ENCODE measurements at regions not wholly inside any gene's neighbourhood (a gene's known extent, or its start where the extent isn't known, plus 50 kb on each side); places are given as distances from the start of the nearest gene placed in this dataset.

GRCh38 chr2:235129850-235130249 lies 178.0 kb downstream of the SH3BP4 start:
- Histone ChIP-seq H2AFZ (ENCODE audit: low read length) (no peak overlapping the region), H3K9me2 (replicated peaks; ENCODE audit: insufficient read depth, low read length) (no peaks in the 10 kb centered on the region), H3K27me3 (replicated peaks; ENCODE audit: insufficient read depth, low read length) (no peaks in the 10 kb centered on the region), H3F3A (ENCODE audit: insufficient read depth, low read length) (no peaks in the 10 kb centered on the region), H3K27ac (ENCODE audit: low read length) (no peak overlapping the region), H3K4me1 (ENCODE audit: low read length) (no peaks in the 10 kb centered on the region), H4K20me1 (ENCODE audit: insufficient read depth, low read length) (no peaks in the 10 kb centered on the region), H3K36me3 (replicated peaks; ENCODE audit: insufficient read depth, low read length) (no peaks in the 10 kb centered on the region), H3K4me2 (ENCODE audit: low read depth, low read length) (no peak overlapping the region), H3K9ac (ENCODE audit: low read length) (no peak overlapping the region), H3K79me2 (ENCODE audit: low read length) (no peaks in the 10 kb centered on the region), H3K4me3 (ENCODE audit: low read length) (no peak overlapping the region), H3K9me3 (replicated peaks; ENCODE audit: insufficient read depth, low read length) (no peaks in the 10 kb centered on the region)
- TF ChIP-seq EZH2phosphoT487 (IDR thresholded peaks at IDR 0.05; ENCODE audit: low read length) (no peak), EZH2 (optimal IDR thresholded peaks at IDR 0.05; ENCODE audit: low read depth, low read length) (no peak), CTCF (IDR thresholded peaks at IDR 0.05; ENCODE audit: low read length) (no peak)
- DNase-seq = no peak

- Histone ChIP-seq H3K9ac (ENCODE audit: low read length) (no peak overlapping the region), H3F3A (ENCODE audit: insufficient read depth, low read length) (no peaks in the 10 kb centered on the region), H3K4me3 (ENCODE audit: low read length) (no peak overlapping the region), H3K9me3 (replicated peaks; ENCODE audit: insufficient read depth, low read length) (no peaks in the 10 kb centered on the region), H4K20me1 (ENCODE audit: insufficient read depth, low read length) (no peaks in the 10 kb centered on the region), H3K27ac (ENCODE audit: low read length) (no peak overlapping the region), H3K27me3 (replicated peaks; ENCODE audit: insufficient read depth, low read length) (no peaks in the 10 kb centered on the region), H3K79me2 (ENCODE audit: low read length) (no peaks in the 10 kb centered on the region), H3K9me2 (replicated peaks; ENCODE audit: insufficient read depth, low read length) (no peaks in the 10 kb centered on the region), H3K4me1 (ENCODE audit: low read length) (no peaks in the 10 kb centered on the region), H3K36me3 (replicated peaks; ENCODE audit: insufficient read depth, low read length) (no peaks in the 10 kb centered on the region), H2AFZ (ENCODE audit: low read length) (no peak overlapping the region), H3K4me2 (ENCODE audit: low read depth, low read length) (no peak overlapping the region)
- TF ChIP-seq CTCF (IDR thresholded peaks at IDR 0.05; ENCODE audit: low read length) = no peak
- no peak for TF ChIP-seq EZH2phosphoT487 (IDR thresholded peaks at IDR 0.05; ENCODE audit: low read length)
- no peak for TF ChIP-seq EZH2 (optimal IDR thresholded peaks at IDR 0.05; ENCODE audit: low read depth, low read length)
- no peak for DNase-seq
Measured at GRCh38 chr2:235131334-235132305, 179.8 kb downstream of the SH3BP4 start.

DNA sequence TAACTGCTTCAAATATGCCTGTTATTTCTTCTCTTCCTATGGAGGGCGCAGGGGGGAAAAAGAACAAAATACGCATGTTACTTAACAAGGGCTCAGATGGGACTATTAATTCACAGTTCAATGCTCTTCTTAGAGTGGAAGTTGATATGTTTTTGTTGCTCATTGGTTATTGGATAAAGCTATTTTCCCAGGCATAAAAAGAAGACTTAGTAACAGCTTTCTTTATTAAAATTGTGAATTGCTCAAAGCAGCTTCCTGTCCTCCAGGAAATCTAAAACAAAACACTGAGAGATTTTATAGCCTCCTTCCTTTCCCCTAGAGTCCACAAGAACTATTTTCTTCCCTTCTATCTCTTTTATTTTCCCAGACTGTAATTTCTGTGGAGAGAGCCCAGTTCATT lies 180.8 kb downstream of the SH3BP4 start:
- Histone ChIP-seq H3K9ac (ENCODE audit: low read length) (no peak overlapping the region), H3K9me2 (replicated peaks; ENCODE audit: insufficient read depth, low read length) (no peaks in the 10 kb centered on the region), H3K4me3 (ENCODE audit: low read length) (no peak overlapping the region), H3K79me2 (ENCODE audit: low read length) (no peaks in the 10 kb centered on the region), H3F3A (ENCODE audit: insufficient read depth, low read length) (no peaks in the 10 kb centered on the region), H3K27ac (ENCODE audit: low read length) (no peak overlapping the region), H3K27me3 (replicated peaks; ENCODE audit: insufficient read depth, low read length) (no peaks in the 10 kb centered on the region), H3K4me1 (ENCODE audit: low read length) (no peaks in the 10 kb centered on the region), H3K9me3 (replicated peaks; ENCODE audit: insufficient read depth, low read length) (no peaks in the 10 kb centered on the region), H3K36me3 (replicated peaks; ENCODE audit: insufficient read depth, low read length) (no peaks in the 10 kb centered on the region), H2AFZ (ENCODE audit: low read length) (no peak overlapping the region), H4K20me1 (ENCODE audit: insufficient read depth, low read length) (no peaks in the 10 kb centered on the region), H3K4me2 (ENCODE audit: low read depth, low read length) (no peak overlapping the region)
- DNase-seq = no peak
- TF ChIP-seq CTCF (IDR thresholded peaks at IDR 0.05; ENCODE audit: low read length) (no peak), EZH2 (optimal IDR thresholded peaks at IDR 0.05; ENCODE audit: low read depth, low read length) (no peak), EZH2phosphoT487 (IDR thresholded peaks at IDR 0.05; ENCODE audit: low read length) (no peak)

Data from MM.1S (cell line).